H1 (cell line): ENCODE measurements at regions not wholly inside any gene's neighbourhood (a gene's known extent, or its start where the extent isn't known, plus 50 kb on each side); places are given as distances from the start of the nearest gene placed in this dataset.

Experiments used
- CTCF ChIA-PET: fragments of 300-600 bp; sonication (Branson Sonifier 250); formaldehyde crosslinking; loops from one replicate; lab custom pipeline; 2021; ENCODE audit not compliant: partially characterized antibody; lab: Charles Lee
- POLR2A ChIA-PET: fragments of 300-600 bp; sonication (Branson Sonifier 250); formaldehyde crosslinking; loops from one replicate; lab custom pipeline; 2021; ENCODE audit warnings: inconsistent platforms; ENCODE audit not compliant: partially characterized antibody; lab: Charles Lee
- DNase-seq, 2 experiments: peaks; one replicate each; pipeline versions ENCODE4 v3.0.0 to v3.0.0-alpha.2; 2010 to 2022; ENCODE audit warnings: low spot score in 2 of 2, low read depth in 1 of 2, mixed read lengths in 1 of 2
- FAIRE-seq: peaks from 2 replicates; lab custom pipeline; 2011; peaks lifted over from hg19 to GRCh38; lab: Jason Lieb, UNC
- H2AFZ ChIP-seq: 2 replicates; pipeline ENCODE4 v1.8.1; 2012; ENCODE audit warnings: low read length, inconsistent platforms
- H2AK5ac ChIP-seq: 2 replicates; pipeline ENCODE4 v1.6.1; 2013; ENCODE audit warnings: low read depth, low read length
- H2BK120ac ChIP-seq: replicated peaks from 2 replicates; pipeline ENCODE3; 2013; ENCODE audit warnings: low read depth, low read length, inconsistent platforms
- H2BK12ac ChIP-seq: 2 replicates; pipeline ENCODE4 v1.6.1; 2013; ENCODE audit warnings: low read depth, low read length
- H2BK15ac ChIP-seq: 2 replicates; pipeline ENCODE4 v1.6.1; 2013; ENCODE audit warnings: low read length
- H2BK20ac ChIP-seq: 2 replicates; pipeline ENCODE4 v1.6.1; 2013; ENCODE audit warnings: low read length
- H2BK5ac ChIP-seq: 2 replicates; pipeline ENCODE4 v1.6.1; 2013; ENCODE audit warnings: low read depth, low read length
- H3K14ac ChIP-seq: 2 replicates; pipeline ENCODE4 v1.6.1; 2013; ENCODE audit warnings: inconsistent platforms; ENCODE audit not compliant: insufficient read length
- H3K18ac ChIP-seq: 2 replicates; pipeline ENCODE4 v1.6.1; 2013; ENCODE audit warnings: low read length; ENCODE audit errors: extremely low read depth
- H3K23ac ChIP-seq: 2 replicates; pipeline ENCODE4 v1.6.1; 2013; ENCODE audit warnings: inconsistent platforms; ENCODE audit not compliant: insufficient read length
- H3K23me2 ChIP-seq: 2 replicates; pipeline ENCODE4 v1.6.1; 2013; ENCODE audit warnings: low read depth, low read length
- H3K27ac ChIP-seq: 2 replicates; pipeline ENCODE4 v1.6.1; 2011; ENCODE audit warnings: low read depth, low read length, inconsistent platforms
- H3K27me3 ChIP-seq, 4 experiments: replicated peaks in 1 of 4; 1 replicate in 1 of 4; 2 replicates in 3 of 4; pipeline versions ENCODE4 v1.6.1 to v1.8.1; 2011 to 2013; ENCODE audit warnings: low read length in 3 of 4, mild to moderate bottlenecking in 3 of 4, inconsistent platforms in 2 of 4, mixed read lengths in 2 of 4, moderate library complexity in 1 of 4; ENCODE audit not compliant: control insufficient read depth in 3 of 4, insufficient read depth in 3 of 4; ENCODE audit errors: extremely low read depth in 1 of 4
- H3K36me3 ChIP-seq, 4 experiments: 2 replicates each; pipeline versions ENCODE4 v1.6.1 to v1.8.1; 2011 to 2013; ENCODE audit warnings: mild to moderate bottlenecking in 4 of 4, low read length in 3 of 4, moderate library complexity in 2 of 4, control low read depth in 1 of 4, inconsistent platforms in 1 of 4; ENCODE audit not compliant: insufficient read depth in 4 of 4, control insufficient read depth in 2 of 4
- H3K4ac ChIP-seq: replicated peaks from 2 replicates; pipeline ENCODE3; 2013; ENCODE audit warnings: low read length, low read depth, mixed read lengths, inconsistent platforms; ENCODE audit not compliant: insufficient read length
- H3K4me1 ChIP-seq, 4 experiments: replicated peaks in 1 of 4; 1 replicate in 1 of 4; 2 replicates in 3 of 4; pipeline versions ENCODE4 v1.6.1 to v1.8.1; 2011 to 2013; ENCODE audit warnings: low read length in 3 of 4, inconsistent platforms in 2 of 4, mixed read lengths in 1 of 4; ENCODE audit not compliant: insufficient read depth in 4 of 4, control insufficient read depth in 3 of 4
- H3K4me2 ChIP-seq, 2 experiments: 2 replicates each; pipeline versions ENCODE4 v1.6.1 to v1.8.1; 2011 to 2013; ENCODE audit warnings: low read depth in 2 of 2, low read length in 2 of 2, control low read depth in 1 of 2, inconsistent platforms in 1 of 2, mild to moderate bottlenecking in 1 of 2; ENCODE audit not compliant: insufficient read depth in 1 of 2
- H3K4me3 ChIP-seq, 4 experiments: fragments of 200-600, 300-600 bp in 1 of 4; sonication (generic), shearing (Covaris generic), sonication (Bioruptor Twin) in 1 of 4; 2 replicates each; pipeline versions ENCODE4 v1.5.1 to v1.8.1; 2011 to 2016; ENCODE audit warnings: low read length in 4 of 4, low read depth in 3 of 4, control low read depth in 2 of 4, inconsistent platforms in 2 of 4, mild to moderate bottlenecking in 2 of 4, mixed read lengths in 1 of 4, moderate library complexity in 1 of 4; ENCODE audit not compliant: insufficient read depth in 2 of 4; ENCODE audit errors: extremely low read depth in 1 of 4
- H3K56ac ChIP-seq: replicated peaks from 2 replicates; pipeline ENCODE3; 2013; ENCODE audit warnings: low read depth, mild to moderate bottlenecking, mixed read lengths, low read length, inconsistent platforms; ENCODE audit not compliant: insufficient read length
- H3K79me1 ChIP-seq: 2 replicates; pipeline ENCODE4 v1.6.1; 2013; ENCODE audit warnings: low read depth, low read length, control low read depth
- H3K79me2 ChIP-seq, 2 experiments: 2 replicates each; pipeline versions ENCODE4 v1.6.1 to v1.8.1; 2012 to 2013; ENCODE audit warnings: low read length in 2 of 2, mild to moderate bottlenecking in 2 of 2, inconsistent platforms in 1 of 2; ENCODE audit not compliant: insufficient read depth in 2 of 2, control insufficient read depth in 1 of 2
- H3K9ac ChIP-seq, 4 experiments: replicated peaks in 1 of 4; 1 replicate in 1 of 4; 2 replicates in 3 of 4; pipeline versions ENCODE4 v1.6.1 to v1.8.1; 2011 to 2013; ENCODE audit warnings: low read depth in 3 of 4, low read length in 3 of 4, control low read depth in 2 of 4, mild to moderate bottlenecking in 2 of 4, moderate library complexity in 2 of 4, inconsistent platforms in 1 of 4; ENCODE audit errors: extremely low read depth in 1 of 4
- H3K9me3 ChIP-seq, 2 experiments: 2 replicates each; pipeline versions ENCODE4 v1.6.1 to v1.8.1; 2012 to 2013; ENCODE audit warnings: mild to moderate bottlenecking in 2 of 2, moderate library complexity in 2 of 2, control low read depth in 1 of 2, inconsistent platforms in 1 of 2, low read depth in 1 of 2, low read length in 1 of 2, mixed read lengths in 1 of 2; ENCODE audit not compliant: insufficient read depth in 2 of 2
- H4K20me1 ChIP-seq, 2 experiments: replicated peaks in 1 of 2; 2 replicates each; pipeline versions ENCODE3 to v1.8.1; 2011 to 2013; ENCODE audit warnings: inconsistent platforms in 2 of 2, low read length in 2 of 2, mild to moderate bottlenecking in 1 of 2; ENCODE audit not compliant: insufficient read depth in 2 of 2, control insufficient read depth in 1 of 2
- H4K5ac ChIP-seq: 2 replicates; pipeline ENCODE4 v1.6.1; 2013; ENCODE audit warnings: low read length, low read depth, mixed read lengths, inconsistent platforms; ENCODE audit not compliant: insufficient read length
- H4K8ac ChIP-seq: 2 replicates; pipeline ENCODE4 v1.8.0; 2013; ENCODE audit warnings: mild to moderate bottlenecking, moderate library complexity, low read length, inconsistent platforms; ENCODE audit not compliant: insufficient read depth; ENCODE audit errors: extremely low read depth
- H4K91ac ChIP-seq: replicated peaks from 2 replicates; pipeline ENCODE3; 2013; ENCODE audit warnings: low read length, mixed read lengths, inconsistent platforms; ENCODE audit not compliant: insufficient read length
- BCL11A ChIP-seq, 2 experiments: IDR thresholded peaks; one replicate each; pipeline ENCODE4 v1.6.1; 2011; ENCODE audit warnings: low read depth in 2 of 2, low read length in 2 of 2, mild to moderate bottlenecking in 2 of 2
- BRCA1 ChIP-seq: IDR thresholded peaks from 2 replicates; pipeline ENCODE4 v1.6.1; 2012; ENCODE audit warnings: low read depth, low read length, improper control_type of control experiment
- CBX8 ChIP-seq: fragments of 300-800, 300-1000 bp; sonication (generic); IDR thresholded peaks from 2 replicates; pipeline ENCODE4 v1.7.1; 2016; ENCODE audit warnings: low read depth, low read length, borderline replicate concordance
- CEBPB ChIP-seq: IDR thresholded peaks from 2 replicates; pipeline ENCODE4 v1.6.1; 2012; ENCODE audit warnings: low read depth, low read length
- CHD1 ChIP-seq: IDR thresholded peaks from 2 replicates; pipeline ENCODE4 v1.6.1; 2012; ENCODE audit warnings: low read depth, low read length, improper control_type of control experiment
- RBBP5 ChIP-seq: IDR thresholded peaks from 2 replicates; pipeline ENCODE4 v1.7.1; 2012; ENCODE audit warnings: low read depth, mild to moderate bottlenecking, inconsistent platforms, low read length, moderate library complexity, borderline replicate concordance
- SIRT6 ChIP-seq: IDR thresholded peaks from one replicate; pipeline ENCODE4 v1.7.1; 2012; ENCODE audit warnings: low read length, inconsistent platforms
- SIX5 ChIP-seq: IDR thresholded peaks from 2 replicates; pipeline ENCODE4 v1.6.1; 2011; ENCODE audit warnings: mild to moderate bottlenecking, low read depth, low read length
- TCF12 ChIP-seq: IDR thresholded peaks from 2 replicates; pipeline ENCODE4 v1.6.1; 2011; ENCODE audit warnings: low read depth, mild to moderate bottlenecking, low read length

GRCh38 chr7:13496976-13497375, 492.5 kb downstream of the ETV1 start:
- Histone ChIP-seq H4K91ac (no peak overlapping the region), H2BK5ac (no peak overlapping the region), H3K23me2 (no peaks in the 10 kb centered on the region), H2AK5ac (no peak overlapping the region), H2BK15ac (no peak overlapping the region), H3K4ac (no peak overlapping the region), H3K56ac (no peak overlapping the region), H3K18ac (no peak overlapping the region), H3K27ac (no peak overlapping the region), H3K23ac (no peak overlapping the region), H3K4me3 (no peak overlapping the region), H3K79me1 (no peaks in the 10 kb centered on the region), H3K9me3 (no peaks in the 10 kb centered on the region), H4K5ac (no peak overlapping the region), H2BK120ac (no peak overlapping the region), H3K27me3 (no peaks in the 10 kb centered on the region), H4K8ac (no peak overlapping the region), H2BK12ac (no peak overlapping the region), H3K36me3 (no peaks in the 10 kb centered on the region), H3K14ac (no peak overlapping the region), H3K79me2 (no peaks in the 10 kb centered on the region), H3K4me2 (no peak overlapping the region), H3K9ac (no peak overlapping the region), H2AFZ (no peak overlapping the region), H2BK20ac (no peak overlapping the region), H4K20me1 (no peaks in the 10 kb centered on the region), H3K4me1 (no peaks in the 10 kb centered on the region)
- FAIRE-seq = no peak
- ChIA-PET CTCF (no interaction called here), POLR2A (no interaction called here)
- DNase-seq = no peak
- TF ChIP-seq SIRT6 = no peak
- no peak for TF ChIP-seq CHD1
- no peak for TF ChIP-seq SIX5
- TF ChIP-seq CEBPB = no peak
- no peak for TF ChIP-seq BCL11A (IDR thresholded peaks at IDR 0.05; ENCODE audit: low read depth in 2 of 2, low read length in 2 of 2)
- TF ChIP-seq TCF12 = no peak
- no peak for TF ChIP-seq CBX8
- TF ChIP-seq BRCA1 = no peak
- TF ChIP-seq RBBP5 = no peak
